MG63 (cell line): ENCODE measurements at regions not wholly inside any gene's neighbourhood (a gene's known extent, or its start where the extent isn't known, plus 50 kb on each side); places are given as distances from the start of the nearest gene placed in this dataset.
"Not testable (repeated sequence)": the region's sequence is repeated elsewhere in the genome, so short reads cannot be mapped to it uniquely, and the experiment has no call there.

Experiments
- DNase-seq: peaks from one replicate; pipeline ENCODE4 v3.0.0-alpha.2; 2020
- H3K27me3 ChIP-seq: fragments of 250-450 bp; sonication (Bioruptor Pico); 2 replicates; pipeline ENCODE4 v1.5.1; 2020; ENCODE audit warnings: mild to moderate bottlenecking, moderate library complexity
- H3K36me3 ChIP-seq: fragments of 250-450 bp; sonication (Bioruptor Pico); 2 replicates; pipeline ENCODE4 v1.5.1; 2020; ENCODE audit warnings: mild to moderate bottlenecking, moderate library complexity
- H3K4me3 ChIP-seq: fragments of 250-450 bp; sonication (Bioruptor Pico); 2 replicates; pipeline ENCODE4 v1.5.1; 2020; ENCODE audit warnings: mild to moderate bottlenecking, moderate library complexity
- H3K9me3 ChIP-seq: fragments of 250-450 bp; sonication (Bioruptor Pico); 2 replicates; pipeline ENCODE4 v1.5.1; 2020; ENCODE audit warnings: mild to moderate bottlenecking, moderate library complexity

DNA sequence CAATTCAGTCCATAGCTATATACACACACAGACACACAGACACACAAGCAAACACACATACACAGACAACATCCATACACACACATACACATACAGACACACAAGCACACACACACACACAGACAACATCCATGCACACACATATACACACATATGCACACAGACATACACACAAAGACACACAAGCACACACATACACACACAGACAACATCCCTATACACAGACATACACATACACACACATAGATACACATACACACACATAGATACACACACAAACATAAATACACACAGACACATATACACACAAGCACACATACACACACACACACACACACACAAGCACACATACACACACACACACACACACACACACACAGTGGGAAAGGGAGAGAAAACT, 254.8 kb downstream of the VRK1 start:
- no peaks in the 10 kb centered on the region for H3K36me3 ChIP-seq
- H3K4me3 ChIP-seq: no peak overlapping the region
- no peaks in the 10 kb centered on the region for H3K27me3 ChIP-seq
- H3K9me3 ChIP-seq: no peaks in the 10 kb centered on the region
- no peak for DNase-seq

DNA sequence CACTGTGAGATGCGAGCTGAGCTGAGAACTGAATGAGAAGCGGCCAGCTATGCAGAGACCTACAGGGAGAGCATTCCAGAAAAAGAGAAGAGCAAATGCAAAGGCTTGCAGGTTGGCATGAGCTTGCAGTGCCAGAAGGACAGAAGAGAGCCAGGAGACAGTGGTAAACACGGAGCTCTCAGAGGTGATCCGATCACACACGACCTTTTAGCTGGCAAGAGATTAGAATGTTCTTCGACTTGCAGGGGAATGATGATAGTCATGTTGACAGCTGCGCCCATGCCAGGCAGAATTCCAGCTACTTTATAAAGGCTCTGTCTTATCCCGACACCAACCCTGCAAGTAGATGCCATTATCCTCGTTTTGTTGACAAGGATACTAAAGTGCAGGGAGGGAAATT, 256.8 kb downstream of the VRK1 start:
- DNase-seq: no peak
- no peaks in the 10 kb centered on the region for H3K27me3 ChIP-seq
- H3K9me3 ChIP-seq: no peaks in the 10 kb centered on the region
- no peaks in the 10 kb centered on the region for H3K36me3 ChIP-seq
- H3K4me3 ChIP-seq: no peak overlapping the region

DNA sequence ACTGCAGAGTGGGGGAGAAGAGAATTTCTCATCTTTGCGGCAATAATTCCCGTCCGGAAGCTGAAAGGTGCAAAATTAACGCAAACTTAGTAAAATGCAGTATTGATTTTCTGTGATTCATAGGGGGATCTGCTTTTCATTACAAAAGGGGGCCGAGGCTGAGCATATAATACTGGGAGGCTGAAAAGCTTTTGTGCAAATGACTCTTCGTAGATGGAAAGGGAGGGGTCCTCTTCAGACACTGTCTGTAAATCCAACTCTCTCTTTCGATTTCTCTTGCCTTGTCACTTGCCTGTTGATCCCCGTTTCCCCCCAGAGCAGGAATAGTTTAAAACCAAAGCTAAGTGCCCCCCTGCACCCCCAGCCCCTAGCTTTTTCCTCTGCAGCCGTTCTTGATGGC, 258.2 kb downstream of the VRK1 start:
- Histone ChIP-seq H3K36me3 (no peaks in the 10 kb centered on the region), H3K4me3 (no peak overlapping the region), H3K9me3 (no peaks in the 10 kb centered on the region), H3K27me3 (no peaks in the 10 kb centered on the region)
- DNase-seq: no peak

DNA sequence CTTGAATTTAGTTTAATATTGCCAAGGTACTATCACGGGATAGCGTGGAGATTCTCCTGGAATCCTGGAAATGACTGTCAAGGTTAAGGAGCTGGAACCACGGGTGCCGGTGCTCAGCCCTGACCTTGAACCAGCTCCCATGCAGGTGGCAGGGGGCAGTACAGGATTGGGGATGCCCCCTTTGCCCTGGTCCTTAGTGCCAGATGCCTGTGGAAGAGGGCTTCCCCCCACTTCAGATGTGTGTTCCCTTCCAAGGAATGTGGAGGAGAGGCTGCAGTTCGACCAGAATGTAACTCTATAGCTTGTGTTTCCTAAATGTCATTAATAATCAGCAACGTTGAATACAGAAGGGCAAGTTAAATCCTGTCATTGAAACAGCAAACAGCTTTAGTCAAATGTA, 258.9 kb downstream of the VRK1 start:
- DNase-seq: no peak
- no peaks in the 10 kb centered on the region for H3K36me3 ChIP-seq
- no peaks in the 10 kb centered on the region for H3K27me3 ChIP-seq
- no peak overlapping the region for H3K4me3 ChIP-seq
- no peaks in the 10 kb centered on the region for H3K9me3 ChIP-seq

DNA sequence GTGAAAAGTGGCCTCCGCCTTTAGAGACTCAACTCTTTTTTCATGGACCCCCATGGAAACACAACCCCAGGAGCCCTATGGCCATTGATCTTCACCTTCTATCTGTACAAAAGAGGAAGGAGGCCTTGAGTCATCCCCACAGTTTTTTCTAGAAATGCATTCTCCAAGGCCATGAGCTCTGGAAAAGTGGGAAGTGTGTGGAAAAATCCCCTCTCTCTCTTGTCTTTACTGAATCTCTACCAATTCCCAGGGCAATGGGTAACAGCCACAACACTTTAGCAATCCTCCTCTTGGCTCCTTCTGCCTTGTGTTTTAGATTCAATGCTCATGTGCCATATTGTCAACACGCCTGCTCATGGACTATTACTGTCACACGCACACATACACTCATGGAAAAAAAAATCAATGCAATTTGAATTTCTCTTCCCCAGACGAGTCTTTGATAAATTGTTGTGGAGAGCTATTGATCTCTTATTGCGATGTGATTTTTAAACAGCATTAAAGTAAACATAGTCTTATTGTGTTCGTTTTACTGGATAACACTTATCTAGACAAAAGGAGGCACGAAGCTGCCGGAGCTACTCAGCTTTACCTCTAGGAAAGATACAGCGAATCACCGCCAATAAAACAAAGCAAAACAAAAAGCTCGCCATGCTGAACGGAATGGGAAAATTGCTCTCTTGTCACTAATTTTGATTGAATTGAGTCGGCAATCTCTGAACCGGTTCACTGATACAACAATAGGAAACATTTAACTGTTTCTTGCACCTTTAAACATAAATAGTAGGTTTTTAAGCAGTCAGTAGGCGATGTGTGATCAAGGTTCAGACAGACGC, 260.3 kb downstream of the VRK1 start:
- Histone ChIP-seq H3K36me3 (no peaks in the 10 kb centered on the region), H3K9me3 (no peaks in the 10 kb centered on the region), H3K27me3 (no peaks in the 10 kb centered on the region), H3K4me3 (no peak overlapping the region)
- DNase-seq: no peak

DNA sequence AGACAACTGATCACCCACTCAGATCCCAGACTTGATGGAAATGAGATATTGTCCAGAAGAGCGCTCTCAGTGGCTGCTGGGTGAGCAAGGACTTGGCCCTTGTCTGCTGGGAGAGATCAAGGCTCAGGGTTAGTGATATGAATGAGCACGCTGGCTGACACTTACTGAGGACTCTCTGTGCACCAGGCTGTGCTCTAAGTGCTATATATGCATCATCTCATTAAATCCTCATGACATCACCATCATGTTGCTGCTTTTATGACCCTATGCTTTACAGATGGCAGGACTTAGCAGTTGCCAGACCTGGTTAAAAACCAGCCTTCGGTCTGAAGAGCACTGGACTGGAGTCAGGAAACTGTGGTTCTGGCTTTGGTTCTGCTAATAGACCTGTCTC, 260.9 kb downstream of the VRK1 start:
- no peak for DNase-seq
- Histone ChIP-seq H3K36me3 (no peaks in the 10 kb centered on the region), H3K9me3 (no peaks in the 10 kb centered on the region), H3K27me3 (no peaks in the 10 kb centered on the region), H3K4me3 (no peak overlapping the region)

DNA sequence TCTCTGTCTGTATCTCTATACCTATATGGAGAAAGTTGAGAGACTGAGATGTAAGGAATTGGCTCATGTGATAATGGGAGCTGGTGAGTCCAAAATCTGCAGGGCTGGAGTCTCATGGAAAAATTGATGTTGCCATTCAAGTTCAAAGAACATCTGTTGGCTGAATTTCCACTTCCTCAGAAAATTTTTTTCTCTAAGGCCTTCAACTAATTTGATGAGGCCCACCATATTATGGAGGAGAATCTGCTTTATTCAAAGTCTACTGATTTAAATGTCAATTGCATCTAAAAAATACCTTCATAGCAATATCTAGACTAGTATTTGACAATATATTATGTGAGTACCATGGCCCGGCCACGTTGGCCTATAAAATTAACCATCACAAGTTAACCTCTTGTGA, 261.4 kb downstream of the VRK1 start:
- no peak for DNase-seq
- H3K27me3 ChIP-seq: no peaks in the 10 kb centered on the region
- H3K9me3 ChIP-seq: no peaks in the 10 kb centered on the region
- H3K36me3 ChIP-seq: no peaks in the 10 kb centered on the region
- H3K4me3 ChIP-seq: no peak overlapping the region

DNA sequence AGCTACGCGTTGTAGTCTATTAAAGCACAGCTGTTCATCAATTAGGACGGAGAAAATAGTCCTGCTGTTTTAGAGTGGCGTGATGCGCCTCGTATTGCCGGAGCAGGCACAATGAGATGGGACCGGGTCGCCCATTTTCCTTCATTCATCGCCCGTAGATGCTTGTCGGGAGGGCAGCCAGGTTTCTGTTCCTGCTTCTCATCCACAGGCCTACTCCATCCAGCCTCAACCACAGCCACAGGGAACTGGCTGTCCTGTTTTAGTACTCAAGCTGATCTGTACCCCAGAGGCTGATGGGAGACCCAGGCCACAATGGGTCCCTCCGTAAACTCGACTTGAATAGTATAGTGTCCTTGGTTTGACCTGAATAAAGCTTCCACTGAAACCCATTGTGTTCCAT, 264.0 kb downstream of the VRK1 start:
- H3K36me3 ChIP-seq: no peaks in the 10 kb centered on the region
- H3K27me3 ChIP-seq: no peaks in the 10 kb centered on the region
- H3K4me3 ChIP-seq: no peak overlapping the region
- no peak for DNase-seq
- no peaks in the 10 kb centered on the region for H3K9me3 ChIP-seq

DNA sequence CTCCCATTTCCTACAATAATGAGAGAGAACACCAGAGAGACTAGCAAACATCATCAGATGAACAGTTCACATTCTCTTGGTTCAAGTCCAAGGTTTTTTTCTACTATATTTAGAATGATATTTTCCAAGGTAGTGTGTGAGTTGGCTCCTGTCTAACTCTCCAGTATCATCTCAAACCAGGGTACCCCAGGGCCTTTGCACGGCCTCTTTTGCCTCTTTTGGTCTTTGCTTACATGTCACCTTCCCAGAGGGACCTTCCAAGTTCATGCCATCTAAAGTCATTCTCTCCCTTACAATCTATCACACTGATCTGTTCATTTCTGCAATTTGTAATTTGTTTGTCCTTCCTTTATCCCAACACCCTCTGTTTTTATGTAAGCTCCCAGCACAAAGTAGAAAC, 264.5 kb downstream of the VRK1 start:
- Histone ChIP-seq H3K9me3 (no peaks in the 10 kb centered on the region), H3K4me3 (no peak overlapping the region), H3K36me3 (no peaks in the 10 kb centered on the region), H3K27me3 (no peaks in the 10 kb centered on the region)
- no peak for DNase-seq

DNA sequence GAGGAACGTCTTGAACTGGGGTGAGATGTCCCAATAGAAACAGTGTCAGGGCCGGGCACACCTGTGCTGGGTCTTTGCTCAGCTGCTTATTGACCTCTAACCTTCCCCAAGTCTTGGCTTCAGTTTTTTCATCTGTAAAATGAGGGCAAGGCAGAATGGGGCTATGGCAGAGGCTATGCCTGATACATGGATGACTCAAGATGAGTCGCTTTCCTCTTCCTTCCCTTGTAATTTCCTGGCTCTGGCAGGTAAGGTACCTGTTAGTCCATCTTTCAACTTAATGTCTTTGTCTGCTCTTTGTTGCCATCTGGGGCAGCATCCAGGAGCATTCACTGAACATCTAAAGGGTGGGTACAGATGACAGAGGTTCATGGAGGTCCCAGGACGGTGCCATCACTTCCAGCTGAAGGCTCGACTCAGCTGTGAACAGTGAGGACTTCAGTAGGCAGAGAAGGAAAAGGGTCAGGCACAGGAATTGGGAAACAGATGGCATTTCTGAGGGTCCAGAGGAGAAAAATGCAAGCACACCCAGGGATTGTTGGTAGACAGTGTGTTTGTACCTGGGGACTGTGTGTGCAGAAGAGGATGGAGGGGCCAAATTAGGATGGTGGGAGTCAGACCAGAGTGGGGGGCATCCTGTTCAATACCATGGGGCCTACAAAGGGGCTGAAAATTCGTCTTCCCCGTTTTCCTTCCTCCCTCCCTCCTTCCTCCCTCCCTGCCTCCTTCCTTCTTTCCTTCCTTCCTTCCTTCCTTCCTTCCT, 268.3 kb downstream of the VRK1 start:
- no peak for DNase-seq
- H3K36me3 ChIP-seq: no peaks in the 10 kb centered on the region
- no peaks in the 10 kb centered on the region for H3K27me3 ChIP-seq
- H3K9me3 ChIP-seq: no peaks in the 10 kb centered on the region
- no peak overlapping the region for H3K4me3 ChIP-seq

DNA sequence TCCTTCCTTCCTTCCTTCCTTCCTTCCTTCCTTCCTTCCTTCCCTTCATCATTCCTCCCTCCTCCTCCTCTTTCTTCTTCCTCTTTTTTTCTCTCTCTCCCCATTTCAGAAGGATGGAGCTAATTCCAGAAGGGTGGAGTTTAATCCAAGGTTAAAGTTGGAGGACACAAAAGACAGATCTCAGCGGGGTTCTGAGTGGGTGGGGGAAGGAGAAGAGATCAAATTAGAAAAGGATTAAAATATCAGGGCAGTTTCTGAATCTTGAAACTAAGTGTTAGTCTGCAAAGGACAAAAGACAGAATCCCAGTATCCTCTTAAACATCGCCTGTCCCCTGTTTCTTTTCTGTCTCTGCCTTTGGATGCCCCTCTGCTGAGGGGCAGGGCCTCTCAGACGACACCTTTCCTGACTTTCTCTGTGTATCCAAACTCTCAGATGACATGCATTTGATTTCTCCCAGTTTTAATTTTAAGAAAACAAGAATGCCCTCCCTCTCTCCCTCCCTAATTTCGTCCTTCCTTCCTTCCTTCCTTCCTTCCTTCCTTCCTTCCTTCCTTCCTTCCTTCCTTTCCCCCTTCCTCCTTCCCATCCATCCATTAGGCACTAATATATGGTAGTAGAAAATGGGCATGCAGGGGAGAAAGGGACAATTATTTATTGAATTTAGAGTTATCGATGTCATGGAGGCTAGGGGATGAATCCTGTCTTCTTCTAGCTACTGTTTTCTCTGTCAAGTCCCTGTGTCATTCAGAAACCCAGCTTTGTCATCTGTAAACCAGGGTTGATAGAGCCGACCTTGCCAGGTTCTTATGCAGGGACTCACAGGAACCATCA, 269.1 kb downstream of the VRK1 start:
- Histone ChIP-seq H3K27me3 (no peaks in the 10 kb centered on the region), H3K36me3 (no peaks in the 10 kb centered on the region), H3K4me3 (no peak overlapping the region), H3K9me3 (no peaks in the 10 kb centered on the region)
- DNase-seq: no peak

DNA sequence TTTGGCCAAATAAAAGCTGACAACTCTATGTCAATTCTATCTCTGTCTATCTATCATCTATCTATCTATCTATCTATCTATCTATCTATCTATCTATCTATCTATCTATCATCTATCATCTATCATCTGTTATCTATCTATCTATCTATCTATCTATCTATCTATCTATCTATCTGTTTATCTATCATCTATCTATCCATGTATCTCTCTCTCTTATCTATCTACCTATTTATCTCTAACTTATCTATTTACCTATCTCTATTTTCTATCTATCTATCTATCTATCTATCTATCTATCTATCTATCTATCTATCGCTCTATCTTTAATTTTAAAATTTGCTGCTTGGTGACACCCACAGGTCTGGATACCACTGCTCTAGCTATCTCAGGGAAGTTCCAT, 271.1 kb downstream of the VRK1 start:
- H3K4me3 ChIP-seq, H3K27me3 ChIP-seq, H3K36me3 ChIP-seq, H3K9me3 ChIP-seq, DNase-seq: not testable (repeated sequence)

DNA sequence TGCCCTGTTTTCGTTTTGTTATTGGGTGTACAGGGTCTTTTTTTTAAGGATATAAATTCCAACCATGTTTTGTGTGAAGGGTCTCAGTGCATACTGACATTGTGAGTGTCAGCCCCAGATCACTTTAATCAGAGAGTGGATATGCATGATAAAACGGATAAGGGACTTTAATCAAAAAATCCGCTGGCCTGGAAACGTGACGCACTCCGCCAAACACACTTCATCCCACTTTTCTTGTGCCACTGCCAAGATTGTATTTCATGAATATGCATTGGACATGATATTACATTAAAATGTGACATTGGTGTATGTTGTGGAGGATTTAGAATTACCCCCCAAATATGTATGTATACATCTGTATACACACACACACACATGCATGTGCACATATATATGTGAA, 273.1 kb downstream of the VRK1 start:
- DNase-seq: no peak
- Histone ChIP-seq H3K36me3 (no peaks in the 10 kb centered on the region), H3K4me3 (no peak overlapping the region), H3K9me3 (no peaks in the 10 kb centered on the region), H3K27me3 (no peaks in the 10 kb centered on the region)

DNA sequence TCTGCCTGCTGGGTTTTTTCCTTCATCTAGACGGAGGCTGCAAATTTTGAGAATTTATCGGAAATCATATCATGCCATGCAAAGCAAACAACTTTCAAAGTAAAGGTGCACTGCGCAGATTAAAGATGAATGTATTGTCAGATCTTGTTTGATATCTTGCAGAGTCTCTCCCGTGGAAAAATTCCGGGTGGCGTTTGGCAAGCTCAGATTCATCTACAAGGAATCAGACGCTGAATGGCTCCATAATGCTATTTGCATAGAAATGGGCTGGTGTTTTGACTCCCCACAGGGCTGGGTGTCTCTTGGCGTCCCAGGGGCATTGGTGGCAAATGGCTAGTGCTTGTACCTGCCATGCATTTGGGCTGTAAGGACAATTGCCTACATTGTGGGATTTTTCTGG, 274.0 kb downstream of the VRK1 start:
- Histone ChIP-seq H3K36me3 (no peaks in the 10 kb centered on the region), H3K9me3 (no peaks in the 10 kb centered on the region)

DNA sequence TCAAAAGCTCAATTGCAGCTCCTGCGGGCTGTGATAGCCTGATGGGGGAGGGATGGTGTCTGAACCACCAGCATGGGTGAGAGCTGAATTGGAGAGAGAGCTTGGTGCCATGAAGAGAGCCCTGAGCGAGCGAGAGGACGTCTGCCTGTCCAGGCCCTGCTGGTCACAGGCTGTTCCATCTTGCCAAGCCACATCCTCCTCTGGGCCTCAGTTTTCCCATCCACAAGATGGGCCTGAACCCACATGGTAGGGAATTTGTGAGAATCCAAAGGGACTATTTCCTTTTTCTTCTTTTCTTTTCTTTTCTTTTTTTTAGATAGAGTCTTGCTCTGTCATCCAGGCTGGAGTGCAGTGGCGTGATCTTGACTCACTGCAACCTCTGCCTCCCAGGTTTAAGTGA, 276.4 kb downstream of the VRK1 start:
- Histone ChIP-seq H3K4me3 (no peak overlapping the region), H3K27me3 (no peaks in the 10 kb centered on the region), H3K9me3 (no peaks in the 10 kb centered on the region), H3K36me3 (no peaks in the 10 kb centered on the region)
- DNase-seq: no peak

More for the DNA sequence above, 274.0 kb downstream of the VRK1 start:
- no peaks in the 10 kb centered on the region for H3K27me3 ChIP-seq
- H3K4me3 ChIP-seq: no peak overlapping the region
- no peak for DNase-seq

DNA sequence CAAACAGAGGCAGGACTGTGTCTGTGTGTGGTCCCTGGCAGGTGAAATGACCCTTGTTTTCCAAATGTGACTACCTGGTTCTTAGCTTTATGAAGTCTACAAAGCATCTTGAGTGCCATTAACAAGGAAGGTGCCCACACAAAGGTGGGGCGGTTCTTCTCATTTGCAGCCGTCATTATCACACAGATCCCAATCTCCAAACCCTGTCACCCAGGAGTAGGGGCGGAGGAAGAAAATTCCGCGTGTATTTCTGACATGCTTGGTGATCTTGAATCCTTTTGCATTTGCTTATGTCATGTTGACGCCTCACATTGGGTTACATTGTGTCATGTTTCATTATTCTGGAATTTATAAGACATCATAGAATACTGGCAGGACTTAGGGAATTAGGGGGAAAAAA, 277.3 kb downstream of the VRK1 start:
- H3K36me3 ChIP-seq: no peaks in the 10 kb centered on the region
- no peak overlapping the region for H3K4me3 ChIP-seq
- no peaks in the 10 kb centered on the region for H3K27me3 ChIP-seq
- DNase-seq: no peak
- H3K9me3 ChIP-seq: no peaks in the 10 kb centered on the region

DNA sequence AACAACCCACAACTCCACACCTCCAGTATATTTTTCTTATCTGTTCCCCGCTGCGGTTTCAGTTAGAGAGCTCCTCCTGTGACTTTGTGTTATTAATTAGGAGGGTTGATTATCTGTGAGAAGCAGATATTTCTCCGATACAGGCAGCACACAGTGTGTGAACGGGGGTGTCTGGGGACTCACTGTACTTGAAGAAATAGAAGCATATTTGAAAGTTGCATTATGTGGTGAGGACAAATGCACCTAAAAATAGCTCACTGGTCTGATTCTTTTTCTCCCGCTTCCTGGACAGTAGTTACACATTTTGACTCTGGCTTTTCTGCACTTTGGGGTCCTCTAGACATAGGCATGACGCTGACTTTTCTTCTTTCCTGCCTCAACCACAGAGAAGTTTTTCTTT, 277.7 kb downstream of the VRK1 start:
- no peaks in the 10 kb centered on the region for H3K36me3 ChIP-seq
- H3K27me3 ChIP-seq: no peaks in the 10 kb centered on the region
- no peak overlapping the region for H3K4me3 ChIP-seq
- no peak for DNase-seq
- no peaks in the 10 kb centered on the region for H3K9me3 ChIP-seq
